Parathyroid adenoma (tissue), 2 donors: ENCODE measurements at regions not wholly inside any gene's neighbourhood (a gene's known extent, or its start where the extent isn't known, plus 50 kb on each side); places are given as distances from the start of the nearest gene placed in this dataset.
"Not testable (repeated sequence)": the region's sequence is repeated elsewhere in the genome, so short reads cannot be mapped to it uniquely, and the experiment has no call there.

Experiments
- H2AFZ ChIP-seq: fragments of 300-600 bp; sonication (generic); one replicate; pipeline ENCODE4 v1.7.0; 2017; ENCODE audit warnings: antibody characterized with exemption, mild to moderate bottlenecking
- H3K27ac ChIP-seq: fragments of 300-600 bp; sonication (generic); one replicate; pipeline ENCODE4 v1.7.0; 2017
- H3K27me3 ChIP-seq: fragments of 300-600 bp; sonication (generic); one replicate; pipeline ENCODE4 v1.7.0; 2017; ENCODE audit warnings: low read length; ENCODE audit not compliant: control insufficient read depth, insufficient read depth
- H3K36me3 ChIP-seq: fragments of 300-600 bp; sonication (generic); one replicate; pipeline ENCODE4 v1.7.0; 2017; ENCODE audit warnings: low read length; ENCODE audit not compliant: control insufficient read depth, insufficient read depth
- H3K4me1 ChIP-seq: fragments of 300-600 bp; sonication (generic); one replicate; pipeline ENCODE4 v1.7.0; 2017; ENCODE audit warnings: control low read depth
- H3K4me2 ChIP-seq: fragments of 300-600 bp; sonication (generic); one replicate; pipeline ENCODE4 v1.7.0; 2017; ENCODE audit warnings: low read length
- H3K4me3 ChIP-seq: fragments of 300-600 bp; sonication (generic); one replicate; pipeline ENCODE4 v1.7.0; 2017; ENCODE audit warnings: low read depth, low read length
- H3K79me2 ChIP-seq: fragments of 300-600 bp; sonication (generic); one replicate; pipeline ENCODE4 v1.7.0; 2017; ENCODE audit warnings: control low read depth
- H3K9ac ChIP-seq: fragments of 300-600 bp; sonication (generic); one replicate; pipeline ENCODE4 v1.7.0; 2017; ENCODE audit warnings: mild to moderate bottlenecking
- H3K9me3 ChIP-seq: fragments of 300-600 bp; sonication (generic); one replicate; pipeline ENCODE4 v1.7.0; 2017; ENCODE audit warnings: low read length; ENCODE audit not compliant: control insufficient read depth
- CTCF ChIP-seq: fragments of 300-600 bp; sonication (generic); IDR thresholded peaks from one replicate; pipeline ENCODE4 v1.7.0; 2017; ENCODE audit warnings: antibody characterized with exemption, mild to moderate bottlenecking
- donor health status: primary hyperparathyroidism.

DNA sequence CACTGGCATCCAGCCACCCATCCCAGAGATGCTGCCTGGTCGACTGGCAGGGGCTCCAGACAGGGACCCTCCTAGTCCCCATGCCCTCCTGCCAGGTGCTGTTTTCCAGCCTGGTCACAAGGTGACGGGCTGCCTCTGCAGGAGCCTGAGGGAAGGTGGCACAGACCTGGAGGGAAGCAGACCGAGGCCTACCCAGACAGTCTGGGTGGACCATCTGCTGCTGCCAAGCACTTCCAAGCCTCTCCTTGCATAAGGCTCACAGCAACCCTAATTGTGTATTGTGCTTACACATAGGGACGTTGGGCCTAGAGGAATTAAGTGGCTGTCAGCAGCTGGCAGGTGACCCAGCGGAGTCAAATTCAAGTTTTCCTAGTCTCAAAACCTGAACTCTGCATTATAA, 90.1 kb upstream of the KCNJ18 start:
- Histone ChIP-seq H3K9ac (no peak overlapping the region), H3K27ac (no peak overlapping the region), H3K4me2 (no peak overlapping the region), H3K9me3 (no peaks in the 10 kb centered on the region), H3K36me3 (no peaks in the 10 kb centered on the region), H3K79me2 (no peaks in the 10 kb centered on the region), H3K4me1 (no peaks in the 10 kb centered on the region), H3K27me3 (no peaks in the 10 kb centered on the region), H3K4me3 (no peak overlapping the region), H2AFZ (no peak overlapping the region)
- TF ChIP-seq CTCF, result no peak

- not testable (repeated sequence) for H3K9ac ChIP-seq, H3K36me3 ChIP-seq, H3K27me3 ChIP-seq, H3K4me1 ChIP-seq, H3K4me2 ChIP-seq, H3K4me3 ChIP-seq, H2AFZ ChIP-seq, H3K27ac ChIP-seq, H3K9me3 ChIP-seq, H3K79me2 ChIP-seq
Measured at GRCh38 chr17:21603292-21603691, 89.0 kb upstream of the KCNJ18 start.

- H3K4me3 ChIP-seq, H3K9me3 ChIP-seq, H3K9ac ChIP-seq, H3K36me3 ChIP-seq, H3K79me2 ChIP-seq, H3K27ac ChIP-seq, H3K4me2 ChIP-seq, H2AFZ ChIP-seq, H3K4me1 ChIP-seq, H3K27me3 ChIP-seq: not testable (repeated sequence)
Measured at GRCh38 chr17:21611443-21611842, 80.9 kb upstream of the KCNJ18 start.

DNA sequence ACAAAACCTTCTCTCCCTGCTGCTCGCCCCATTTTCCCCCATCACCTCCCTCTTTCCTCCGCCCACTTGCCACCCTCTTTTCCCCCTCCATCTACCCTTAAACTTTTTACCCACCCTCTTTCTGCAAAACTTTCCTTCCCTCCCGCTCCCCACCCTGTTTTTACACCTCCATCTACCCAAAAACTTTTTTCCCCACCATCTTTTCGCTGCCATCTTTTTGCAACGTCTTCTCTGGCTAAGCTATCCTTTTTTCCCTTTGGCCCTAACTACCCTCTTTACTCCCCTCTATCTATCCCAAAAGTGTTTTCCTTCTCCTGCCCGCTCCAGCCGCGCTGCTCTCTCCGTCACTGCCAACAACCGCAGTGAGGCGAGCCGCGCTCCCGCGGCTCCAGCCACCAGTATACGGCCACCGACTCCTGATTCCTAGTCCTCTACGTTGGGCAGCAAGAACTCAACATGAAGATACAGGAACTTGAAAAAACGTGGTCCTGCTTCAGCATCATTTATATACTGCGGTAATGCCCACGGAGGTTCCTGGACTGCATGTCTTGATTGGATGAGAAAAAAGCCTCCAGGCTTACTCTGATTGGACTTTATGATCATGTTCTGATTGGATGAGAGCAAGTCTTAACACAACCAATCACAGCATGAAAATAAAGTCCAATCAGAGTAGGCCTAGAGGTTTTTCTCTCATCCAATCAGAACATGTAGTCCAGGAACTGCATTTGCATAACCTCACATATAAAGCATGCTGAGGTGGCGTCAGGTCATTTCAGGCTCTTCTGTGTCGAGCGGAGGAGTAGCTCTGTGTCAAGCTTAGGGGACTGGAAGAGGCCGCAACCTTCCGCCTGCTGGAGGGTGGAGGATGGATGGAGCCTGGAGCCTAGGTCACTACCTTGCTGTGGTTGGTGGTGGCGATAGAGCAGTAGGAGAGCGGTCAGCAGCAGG, 79.9 kb upstream of the KCNJ18 start:
- H3K79me2 ChIP-seq, H3K4me3 ChIP-seq, H3K27me3 ChIP-seq, H3K27ac ChIP-seq, H2AFZ ChIP-seq, H3K4me1 ChIP-seq, H3K4me2 ChIP-seq, H3K36me3 ChIP-seq, H3K9ac ChIP-seq, H3K9me3 ChIP-seq: not testable (repeated sequence)

GRCh38 chr17:21613071-21613429, 79.3 kb upstream of the KCNJ18 start:
- Histone ChIP-seq H3K79me2 (no peaks in the 10 kb centered on the region), H3K27me3 (no peaks in the 10 kb centered on the region), H3K4me2 (no peak overlapping the region), H3K4me1 (no peaks in the 10 kb centered on the region), H3K36me3 (no peaks in the 10 kb centered on the region), H2AFZ (no peak overlapping the region), H3K27ac (no peak overlapping the region), H3K9ac (no peak overlapping the region), H3K4me3 (no peak overlapping the region), H3K9me3 (no peaks in the 10 kb centered on the region)
- TF ChIP-seq CTCF, result no peak

DNA sequence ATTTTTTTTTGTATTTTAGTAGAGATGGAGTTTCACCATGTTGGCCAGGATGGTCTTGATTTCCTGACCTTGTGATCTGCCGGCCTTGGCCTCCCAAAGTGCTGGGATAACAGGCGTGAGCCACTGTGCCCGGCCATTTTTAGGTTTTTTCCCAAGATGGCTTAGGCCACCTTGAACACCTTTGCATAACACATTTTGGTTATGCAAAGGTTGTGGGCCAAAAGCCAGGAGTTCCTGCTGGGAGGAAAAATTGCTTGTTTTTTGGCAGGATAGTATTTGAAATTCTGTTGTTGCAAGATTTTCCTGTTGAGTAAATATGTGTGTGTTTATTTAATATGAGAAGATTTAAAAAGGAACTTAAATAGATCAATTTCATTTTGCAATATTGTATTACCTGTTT, 65.3 kb upstream of the KCNJ18 start:
- not testable (repeated sequence) for H2AFZ ChIP-seq, H3K9me3 ChIP-seq, H3K4me1 ChIP-seq, H3K4me3 ChIP-seq, H3K36me3 ChIP-seq, H3K9ac ChIP-seq, H3K79me2 ChIP-seq, H3K4me2 ChIP-seq, H3K27ac ChIP-seq, H3K27me3 ChIP-seq
